GM12872 (cell line): ENCODE measurements at regions not wholly inside any gene's neighbourhood (a gene's known extent, or its start where the extent isn't known, plus 50 kb on each side); places are given as distances from the start of the nearest gene placed in this dataset.

Source experiments
- TF ChIP-seq, protein P1 (sequence below): IDR thresholded peaks from 3 replicates; pipeline ENCODE4 v1.5.1; 2011; ENCODE audit warnings: low read depth, mild to moderate bottlenecking, low read length, moderate library complexity; ENCODE audit not compliant: insufficient read depth

DNA sequence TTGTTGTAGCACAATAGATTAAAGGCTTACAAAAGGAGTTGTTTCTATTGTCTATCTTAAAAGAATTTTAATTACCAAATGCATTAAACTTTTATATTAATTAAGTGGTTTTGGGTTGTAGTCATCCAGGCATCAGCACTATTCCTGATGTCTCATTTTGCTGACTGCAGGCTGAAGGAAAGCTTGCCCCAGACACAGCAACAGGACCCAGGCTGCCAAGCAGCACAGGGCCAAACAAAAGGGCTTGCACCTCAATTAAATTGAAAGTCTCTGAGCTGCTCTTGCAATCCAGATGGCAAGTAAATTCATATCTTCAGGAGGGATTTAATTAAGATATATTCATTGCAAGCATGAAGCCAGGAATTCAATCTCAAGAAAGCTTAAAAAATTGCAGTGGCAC is 80.7 kb upstream of the CHODL start:
- TF ChIP-seq, protein P1, sequence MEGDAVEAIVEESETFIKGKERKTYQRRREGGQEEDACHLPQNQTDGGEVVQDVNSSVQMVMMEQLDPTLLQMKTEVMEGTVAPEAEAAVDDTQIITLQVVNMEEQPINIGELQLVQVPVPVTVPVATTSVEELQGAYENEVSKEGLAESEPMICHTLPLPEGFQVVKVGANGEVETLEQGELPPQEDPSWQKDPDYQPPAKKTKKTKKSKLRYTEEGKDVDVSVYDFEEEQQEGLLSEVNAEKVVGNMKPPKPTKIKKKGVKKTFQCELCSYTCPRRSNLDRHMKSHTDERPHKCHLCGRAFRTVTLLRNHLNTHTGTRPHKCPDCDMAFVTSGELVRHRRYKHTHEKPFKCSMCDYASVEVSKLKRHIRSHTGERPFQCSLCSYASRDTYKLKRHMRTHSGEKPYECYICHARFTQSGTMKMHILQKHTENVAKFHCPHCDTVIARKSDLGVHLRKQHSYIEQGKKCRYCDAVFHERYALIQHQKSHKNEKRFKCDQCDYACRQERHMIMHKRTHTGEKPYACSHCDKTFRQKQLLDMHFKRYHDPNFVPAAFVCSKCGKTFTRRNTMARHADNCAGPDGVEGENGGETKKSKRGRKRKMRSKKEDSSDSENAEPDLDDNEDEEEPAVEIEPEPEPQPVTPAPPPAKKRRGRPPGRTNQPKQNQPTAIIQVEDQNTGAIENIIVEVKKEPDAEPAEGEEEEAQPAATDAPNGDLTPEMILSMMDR, result no peak

DNA sequence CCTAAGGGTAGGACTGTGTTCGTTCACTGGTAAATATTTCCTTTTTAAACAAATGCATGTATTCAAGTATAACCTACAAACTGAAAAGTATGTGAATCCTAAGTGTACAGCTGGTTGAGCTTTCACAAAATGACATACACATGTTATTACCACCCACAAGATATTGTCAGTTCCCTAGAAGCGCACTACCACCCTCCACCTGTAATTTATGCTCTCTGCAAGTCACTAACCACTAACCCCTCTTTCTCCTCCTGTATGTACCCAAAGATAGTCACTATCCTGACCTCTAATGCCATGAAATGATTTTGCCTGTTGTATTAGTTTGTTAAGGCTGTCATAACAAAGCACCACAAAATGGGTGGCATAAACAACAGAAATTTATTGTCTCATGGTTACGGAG is 82.8 kb upstream of the CHODL start:
- TF ChIP-seq, protein P1, result no peak

DNA sequence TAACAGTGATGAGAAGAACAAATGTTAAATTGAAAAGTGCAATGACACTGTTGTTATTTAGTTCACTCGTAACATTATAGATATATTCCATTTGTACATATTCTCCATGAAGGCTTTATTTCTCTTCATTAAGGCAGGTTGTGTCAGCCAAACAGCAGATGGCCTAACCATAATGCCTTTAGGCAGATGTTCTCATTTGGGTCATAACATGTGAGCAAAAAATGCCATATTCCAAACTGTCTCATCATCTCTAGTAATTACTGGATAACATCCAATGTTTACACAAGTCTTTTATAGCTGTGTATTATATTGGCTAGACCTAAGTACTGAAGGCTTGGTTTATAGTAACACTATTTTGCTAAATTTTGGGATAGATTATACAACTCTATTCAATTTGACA is 87.2 kb upstream of the CHODL start:
- TF ChIP-seq, protein P1, result no peak

DNA sequence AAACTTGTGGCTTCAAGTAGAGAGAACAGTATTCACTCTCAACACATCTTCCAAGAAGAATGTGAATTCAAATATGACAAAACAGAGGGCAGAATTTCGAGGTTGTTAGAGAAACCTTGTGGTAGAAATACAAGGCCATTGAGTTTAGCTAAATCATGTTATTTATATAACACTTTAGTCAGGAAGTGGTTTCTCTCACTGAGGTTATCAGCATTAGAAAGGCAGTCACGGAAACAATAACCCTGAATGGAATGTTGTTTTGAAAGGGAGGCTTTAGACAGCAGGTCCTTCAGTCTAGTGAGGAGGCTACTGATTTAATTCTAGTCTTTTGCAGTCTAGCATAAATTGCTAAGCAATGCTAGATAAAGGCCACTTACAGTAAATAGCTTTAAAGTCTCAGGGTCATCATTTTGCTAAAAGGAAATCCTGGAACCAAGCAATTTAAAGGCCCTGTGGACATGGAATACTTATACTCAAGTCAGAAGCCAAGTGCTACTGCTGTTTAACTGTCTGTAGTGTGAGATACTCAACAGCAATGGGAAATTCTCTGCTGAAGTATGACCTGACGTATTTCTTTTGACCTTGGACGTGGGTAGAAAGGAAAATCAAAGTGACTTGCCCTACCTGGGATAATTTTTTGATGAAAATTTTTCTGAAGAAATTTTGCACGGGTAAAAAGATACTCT is 89.0 kb upstream of the CHODL start:
- TF ChIP-seq, protein P1, result no peak

DNA sequence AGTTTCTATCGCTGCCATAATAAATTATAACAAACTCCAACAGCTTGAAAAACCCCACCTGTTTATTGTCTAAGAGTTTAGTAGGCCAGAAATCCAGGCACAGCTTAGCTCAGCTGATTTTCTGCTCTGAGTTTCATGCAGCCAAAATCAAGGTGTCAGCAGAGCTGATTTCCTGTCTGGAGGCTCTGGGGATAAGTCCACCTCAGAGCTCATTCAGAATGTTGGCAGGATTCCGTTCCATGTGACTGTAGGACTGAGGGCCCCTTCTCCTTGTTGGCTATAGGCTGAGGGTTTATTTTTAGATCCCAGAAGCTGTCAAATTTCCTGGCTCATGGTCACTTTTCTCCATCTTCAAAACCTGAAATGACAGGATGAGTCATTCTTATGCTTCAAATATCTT is 91.6 kb upstream of the CHODL start:
- TF ChIP-seq, protein P1, result no peak

DNA sequence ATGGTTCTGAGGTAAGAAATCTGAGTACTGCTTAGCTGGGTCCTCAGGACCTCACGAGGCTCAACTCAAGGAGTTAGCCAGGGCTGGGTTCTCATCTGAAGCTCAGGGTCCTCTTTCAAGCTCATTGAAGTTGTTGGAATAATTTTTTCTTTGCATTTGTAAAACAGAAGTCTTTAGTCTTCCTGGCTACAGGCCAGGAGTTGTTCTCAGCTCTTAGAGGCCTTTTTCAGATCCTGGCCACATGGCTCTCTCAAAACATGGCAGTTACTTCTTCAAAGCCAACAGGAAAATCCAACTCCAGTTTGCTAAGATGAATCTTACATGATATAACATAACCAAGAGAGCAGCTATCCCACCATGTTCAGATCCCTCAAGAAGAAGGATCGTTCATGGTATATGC is 92.3 kb upstream of the CHODL start:
- TF ChIP-seq, protein P1, result no peak

DNA sequence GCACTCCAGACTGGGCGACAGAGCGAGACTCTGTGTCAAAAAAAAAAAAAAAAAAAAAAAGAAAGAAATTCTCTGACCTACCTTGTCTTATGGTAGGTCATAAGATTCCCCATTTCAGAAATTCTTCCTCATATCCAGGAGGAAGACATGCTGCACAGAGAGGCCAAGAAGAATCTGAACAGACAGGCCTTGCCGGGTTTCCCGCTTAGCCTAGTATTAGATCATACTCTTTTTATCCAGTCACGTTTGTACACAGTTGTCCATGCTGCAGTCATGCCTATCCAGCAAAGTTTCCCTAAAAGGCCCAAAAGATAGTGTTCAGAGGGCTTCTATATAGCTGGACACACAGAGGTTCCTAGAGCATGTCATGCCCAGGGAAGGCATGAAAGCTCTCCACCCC is 93.6 kb upstream of the CHODL start:
- TF ChIP-seq, protein P1, result no peak
